Naive thymus-derived CD8-positive, alpha-beta T cell (primary cell): ENCODE measurements at regions not wholly inside any gene's neighbourhood (a gene's known extent, or its start where the extent isn't known, plus 50 kb on each side); places are given as distances from the start of the nearest gene placed in this dataset.

Source experiments
- ATAC-seq, 2 donors: fragments of 150-1000 bp; cut with Tn5 transposase in 1 of 2; sonication (Bioruptor Pico), chemical (Tn5 transposase) in 1 of 2; 1 replicate in 1 of 2; 2 replicates in 1 of 2; pipeline ENCODE4 v1.10.0; 2021; ENCODE audit warnings: mild to moderate bottlenecking in 2 of 2, moderate library complexity in 2 of 2
- POLR2A ChIA-PET: fragments of 350-600 bp; sonication (Branson Sonifier 250); formaldehyde crosslinking; loops from one replicate; lab custom pipeline; 2021; ENCODE audit warnings: antibody characterized with exemption; lab: Charles Lee
- DNase-seq, 10 donors: peaks; one replicate each; pipeline versions ENCODE4 v3.0.0 to v3.0.0-alpha.2; 2020 to 2022
- H3K27ac Mint-ChIP-seq, 10 donors: one replicate each; pipeline ENCODE4 v1.8.0; 2020 to 2022; ENCODE audit warnings: mild to moderate bottlenecking in 10 of 10, mixed read lengths in 10 of 10, moderate library complexity in 4 of 10, inconsistent platforms in 1 of 10
- H3K27me3 Mint-ChIP-seq, 5 donors: one replicate each; pipeline ENCODE4 v1.8.0; 2021 to 2022; ENCODE audit warnings: mixed read lengths in 5 of 5
- H3K36me3 Mint-ChIP-seq, 3 donors: one replicate each; pipeline ENCODE4 v1.8.0; 2020 to 2022; ENCODE audit warnings: mixed read lengths in 3 of 3, mild to moderate bottlenecking in 2 of 3, inconsistent platforms in 1 of 3
- H3K4me1 Mint-ChIP-seq, 4 donors: one replicate each; pipeline ENCODE4 v1.8.0; 2021 to 2022; ENCODE audit warnings: mixed read lengths in 4 of 4
- H3K4me3 Mint-ChIP-seq, 10 donors: one replicate each; pipeline ENCODE4 v1.8.0; 2020 to 2022; ENCODE audit warnings: mild to moderate bottlenecking in 10 of 10, mixed read lengths in 10 of 10, moderate library complexity in 6 of 10, inconsistent platforms in 1 of 10
- H3K9me3 Mint-ChIP-seq, 9 donors: one replicate each; pipeline ENCODE4 v1.8.0; 2020 to 2022; ENCODE audit warnings: mixed read lengths in 9 of 9, mild to moderate bottlenecking in 3 of 9, inconsistent platforms in 1 of 9, moderate library complexity in 1 of 9

DNA sequence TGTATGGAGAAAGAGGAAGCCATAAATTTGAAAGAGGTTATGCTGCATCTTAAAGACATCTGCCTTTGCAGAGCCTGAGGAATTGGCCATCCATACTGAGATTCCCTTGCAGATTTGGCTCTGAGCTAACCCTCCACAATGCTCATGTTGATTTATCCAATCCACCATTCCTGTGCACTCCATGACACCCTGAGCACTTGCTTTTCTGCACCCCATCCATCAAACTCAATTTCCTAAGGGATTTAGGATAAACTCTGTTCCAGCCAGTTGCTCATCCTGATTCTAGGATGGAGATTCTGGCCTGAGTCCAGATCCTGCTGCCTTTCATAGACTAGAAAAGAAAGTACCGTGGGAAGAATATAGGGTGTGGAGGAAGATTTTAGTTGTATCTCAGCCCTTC, 379.2 kb upstream of the LARGE1 start:
- POLR2A ChIA-PET, result no interaction called here
- H3K4me1 Mint-ChIP-seq, result no peaks in the 10 kb centered on the region
- H3K36me3 Mint-ChIP-seq, result no peaks in the 10 kb centered on the region
- DNase-seq, result no peak
- H3K4me3 Mint-ChIP-seq, result no peak overlapping the region
- ATAC-seq, result no peak
- H3K27me3 Mint-ChIP-seq, result peaks cover 0 to 7% (median 2%) of the 10 kb centered on the region in 5 donors
- peaks cover 0 to 3% (median 0%) of the 10 kb centered on the region in 9 donors for H3K9me3 Mint-ChIP-seq
- no peak overlapping the region for H3K27ac Mint-ChIP-seq

DNA sequence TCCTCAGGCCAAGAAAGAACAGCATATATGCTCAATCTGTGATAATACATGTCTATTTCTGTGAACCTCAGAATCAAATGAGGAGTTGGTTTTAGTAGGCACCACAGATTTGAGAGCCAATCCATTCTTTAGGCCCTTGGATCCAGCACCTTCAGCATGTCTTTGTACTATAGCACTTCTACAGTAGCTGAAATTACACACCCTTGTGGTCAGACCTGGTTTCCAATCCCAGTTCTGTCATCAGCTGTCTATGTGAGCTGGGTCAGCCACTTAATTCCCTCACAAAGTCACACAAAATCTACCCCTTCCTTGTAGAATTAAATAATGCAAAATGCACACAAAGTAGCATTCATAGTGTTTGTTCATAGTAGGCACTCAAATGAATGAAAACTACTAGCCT, 381.3 kb upstream of the LARGE1 start:
- Mint-ChIP-seq H3K4me3 (no peak overlapping the region), H3K4me1 (no peaks in the 10 kb centered on the region), H3K27ac (no peak overlapping the region), H3K9me3 (peaks cover 0 to 10% (median 0%) of the 10 kb centered on the region in 9 donors), H3K36me3 (no peaks in the 10 kb centered on the region), H3K27me3 (peaks cover 0 to 10% (median 2%) of the 10 kb centered on the region in 5 donors)
- POLR2A ChIA-PET, result no interaction called here
- DNase-seq (no peak), ATAC-seq (no peak)

- no peaks in the 10 kb centered on the region for H3K4me1 Mint-ChIP-seq
- no peak overlapping the region for H3K4me3 Mint-ChIP-seq
- H3K27me3 Mint-ChIP-seq, result peaks cover 0 to 10% (median 2%) of the 10 kb centered on the region in 5 donors
Observed at GRCh38 chr22:34303656-34304055, 383.4 kb upstream of the LARGE1 start.

DNA sequence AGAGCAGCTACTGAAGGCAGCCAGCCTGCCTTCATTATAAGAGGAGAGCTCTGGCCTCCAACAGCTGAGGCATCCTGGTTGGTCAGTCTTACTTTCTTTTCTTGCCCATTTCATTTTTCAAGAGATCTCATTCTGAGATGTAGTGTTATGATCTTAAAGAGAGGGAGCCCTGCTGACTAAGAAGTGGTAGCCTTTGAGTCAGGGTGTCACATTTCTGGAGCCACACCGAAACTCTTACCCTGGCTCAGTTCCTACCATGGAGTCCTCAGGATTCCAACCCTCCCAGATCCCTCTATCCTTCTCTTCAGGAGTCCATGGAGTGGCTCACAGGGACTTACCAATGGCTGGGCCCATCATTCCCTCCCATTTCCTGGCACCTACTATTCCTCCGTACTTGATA, 386.1 kb upstream of the LARGE1 start:
- no peaks in the 10 kb centered on the region for H3K4me1 Mint-ChIP-seq
- POLR2A ChIA-PET, result no interaction called here

More at GRCh38 chr22:34303656-34304055, 383.4 kb upstream of the LARGE1 start:
- DNase-seq, result no peak
- peaks cover 0 to 9% (median 0%) of the 10 kb centered on the region in 9 donors for H3K9me3 Mint-ChIP-seq
- no peak for ATAC-seq
- no peaks in the 10 kb centered on the region for H3K36me3 Mint-ChIP-seq
- POLR2A ChIA-PET, result no interaction called here
- H3K27ac Mint-ChIP-seq, result peak overlapping the region in 1 of 10 donors; percentile 6

DNA sequence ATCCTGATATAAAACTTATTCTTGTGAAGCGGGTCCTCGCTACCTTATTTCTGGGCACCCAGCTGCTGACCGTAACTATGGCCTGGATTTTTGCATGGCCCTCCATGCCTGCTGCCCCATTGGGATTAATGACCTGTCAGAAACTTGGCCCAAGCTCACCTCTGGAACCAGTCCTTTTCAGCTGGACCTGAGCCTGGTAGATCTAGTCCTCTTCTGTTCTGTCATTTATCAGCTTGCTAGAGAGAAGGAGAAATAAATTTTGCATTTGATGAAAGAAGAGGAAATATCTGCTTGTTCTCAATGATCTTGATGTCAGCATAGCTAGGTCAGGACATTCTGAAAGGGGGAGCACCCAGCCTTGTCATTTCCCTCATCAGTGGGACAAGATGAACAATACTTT, 387.8 kb upstream of the LARGE1 start:
- Mint-ChIP-seq H3K36me3 (no peaks in the 10 kb centered on the region), H3K27me3 (peaks cover 2 to 11% (median 4%) of the 10 kb centered on the region in 5 donors), H3K27ac (no peak overlapping the region), H3K9me3 (peaks cover 0 to 13% (median 0%) of the 10 kb centered on the region in 9 donors), H3K4me3 (no peak overlapping the region), H3K4me1 (no peaks in the 10 kb centered on the region)
- POLR2A ChIA-PET, result no interaction called here
- ATAC-seq, result no peak
- DNase-seq, result no peak

More for the DNA sequence above, 386.1 kb upstream of the LARGE1 start:
- no peak for ATAC-seq
- Mint-ChIP-seq H3K9me3 (peaks cover 0 to 12% (median 0%) of the 10 kb centered on the region in 9 donors), H3K36me3 (no peaks in the 10 kb centered on the region), H3K27me3 (peaks cover under 1 to 6% (median 3%) of the 10 kb centered on the region in 5 donors), H3K27ac (no peak overlapping the region), H3K4me3 (no peak overlapping the region)
- DNase-seq, result no peak

GRCh38 chr22:34319346-34319745, 399.1 kb upstream of the LARGE1 start:
- DNase-seq, result no peak
- Mint-ChIP-seq H3K9me3 (peaks cover 0 to 20% (median 9%) of the 10 kb centered on the region in 9 donors), H3K27ac (no peak overlapping the region), H3K36me3 (peaks cover 0 to 8% (median 2%) of the 10 kb centered on the region in 3 donors), H3K4me1 (no peaks in the 10 kb centered on the region), H3K27me3 (peaks cover 0 to 17% (median 4%) of the 10 kb centered on the region in 5 donors), H3K4me3 (no peak overlapping the region)
- POLR2A ChIA-PET, result no interaction called here
- ATAC-seq, result no peak

GRCh38 chr22:34324763-34325162, 404.5 kb upstream of the LARGE1 start:
- POLR2A ChIA-PET, result no interaction called here
- no peak overlapping the region for H3K4me3 Mint-ChIP-seq
- ATAC-seq, result no peak

GRCh38 chr22:34326901-34327300, 406.6 kb upstream of the LARGE1 start:
- Mint-ChIP-seq H3K27me3 (no peaks in the 10 kb centered on the region), H3K4me3 (no peak overlapping the region), H3K27ac (no peak overlapping the region), H3K4me1 (no peaks in the 10 kb centered on the region), H3K9me3 (peaks cover 0 to 5% (median 0%) of the 10 kb centered on the region in 9 donors), H3K36me3 (peaks cover 0 to 3% (median 0%) of the 10 kb centered on the region in 3 donors)
- ATAC-seq (no peak), DNase-seq (no peak)
- POLR2A ChIA-PET, result no interaction called here

More at GRCh38 chr22:34324763-34325162, 404.5 kb upstream of the LARGE1 start:
- H3K4me1 Mint-ChIP-seq, result no peaks in the 10 kb centered on the region
- peaks cover 0 to 4% (median 0%) of the 10 kb centered on the region in 5 donors for H3K27me3 Mint-ChIP-seq
- no peak overlapping the region for H3K27ac Mint-ChIP-seq
- no peak for DNase-seq
- H3K36me3 Mint-ChIP-seq, result peaks cover 0 to 3% (median 0%) of the 10 kb centered on the region in 3 donors
- peaks cover 0 to 5% (median 0%) of the 10 kb centered on the region in 9 donors for H3K9me3 Mint-ChIP-seq

GRCh38 chr22:34330432-34330831, 410.2 kb upstream of the LARGE1 start:
- POLR2A ChIA-PET, result no interaction called here
- Mint-ChIP-seq H3K36me3 (peaks cover 0 to 7% (median 0%) of the 10 kb centered on the region in 3 donors), H3K9me3 (peaks cover 3 to 24% (median 8%) of the 10 kb centered on the region in 9 donors), H3K27ac (no peak overlapping the region), H3K27me3 (peaks cover 0 to 3% (median 0%) of the 10 kb centered on the region in 5 donors), H3K4me3 (no peak overlapping the region), H3K4me1 (no peaks in the 10 kb centered on the region)
- ATAC-seq, result no peak
- no peak for DNase-seq

DNA sequence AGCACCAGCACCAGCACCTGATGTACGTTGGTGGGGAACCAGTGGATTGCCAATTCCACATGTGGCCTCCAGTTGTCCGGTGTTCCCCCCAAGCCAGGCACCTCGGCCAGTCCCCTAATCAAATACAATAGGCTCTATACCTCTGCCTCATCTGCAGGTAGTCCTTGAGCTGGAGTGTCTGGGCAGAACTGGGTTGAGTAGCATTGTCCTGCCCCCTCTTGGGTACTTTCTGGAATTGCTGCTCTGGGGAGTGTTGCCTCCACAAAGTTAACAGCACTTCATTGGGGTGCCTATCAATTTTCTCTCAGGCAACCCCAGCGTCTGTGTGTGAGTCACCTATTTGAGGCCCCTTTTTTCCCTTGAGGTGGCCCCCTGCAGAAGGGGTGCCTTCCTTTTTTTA, 413.0 kb upstream of the LARGE1 start:
- Mint-ChIP-seq H3K9me3 (peaks cover 8 to 37% (median 13%) of the 10 kb centered on the region in 9 donors), H3K27me3 (peaks cover 0 to 3% (median 0%) of the 10 kb centered on the region in 5 donors), H3K4me3 (no peak overlapping the region), H3K36me3 (peaks cover 0 to 7% (median 0%) of the 10 kb centered on the region in 3 donors), H3K27ac (no peak overlapping the region), H3K4me1 (no peaks in the 10 kb centered on the region)
- ATAC-seq (no peak), DNase-seq (no peak)
- POLR2A ChIA-PET, result no interaction called here

DNA sequence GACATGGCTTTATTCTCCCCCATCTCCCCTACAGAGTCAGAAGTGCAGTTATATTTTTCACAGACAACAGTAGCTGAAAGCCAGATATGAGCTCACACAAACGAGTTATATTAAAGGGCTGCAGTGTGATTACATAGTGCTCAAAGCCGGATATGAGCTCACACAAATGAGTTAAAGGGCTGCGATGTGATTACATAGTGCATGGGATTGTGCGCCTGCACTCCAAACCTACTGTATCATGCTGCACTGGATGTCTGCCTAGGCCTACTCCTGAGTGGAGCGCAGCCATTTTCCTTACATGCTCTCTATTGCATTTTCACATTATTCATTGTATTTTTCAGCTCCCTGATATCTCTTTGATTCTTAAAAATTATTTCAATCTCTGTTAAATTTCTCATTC, 414.6 kb upstream of the LARGE1 start:
- no peak for ATAC-seq
- POLR2A ChIA-PET, result no interaction called here
- no peak overlapping the region for H3K4me3 Mint-ChIP-seq
- no peak for DNase-seq
- H3K27ac Mint-ChIP-seq, result no peak overlapping the region
- H3K36me3 Mint-ChIP-seq, result peaks cover 0 to 7% (median 0%) of the 10 kb centered on the region in 3 donors
- peaks cover 8 to 37% (median 13%) of the 10 kb centered on the region in 9 donors for H3K9me3 Mint-ChIP-seq
- no peaks in the 10 kb centered on the region for H3K4me1 Mint-ChIP-seq
- H3K27me3 Mint-ChIP-seq, result peaks cover 0 to 3% (median 0%) of the 10 kb centered on the region in 5 donors

DNA sequence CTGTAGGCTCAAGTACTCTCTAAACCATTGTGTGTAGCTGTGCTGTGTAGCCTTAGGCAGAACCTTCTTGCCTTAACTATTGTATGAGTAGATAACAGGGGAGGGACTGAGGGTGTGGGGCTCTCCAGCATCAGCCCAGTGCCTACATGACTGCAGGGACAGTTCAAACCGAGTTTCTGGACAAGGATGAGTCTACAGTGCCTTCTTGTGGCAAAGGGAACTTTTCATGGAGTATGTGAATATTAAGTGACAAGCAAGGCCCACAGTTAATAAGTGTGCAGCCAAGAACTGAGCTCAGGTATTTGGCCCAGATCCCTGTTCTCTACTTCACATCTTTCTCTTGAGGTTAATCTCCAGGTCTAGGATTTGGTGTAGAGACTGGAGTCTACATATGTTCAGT, 424.4 kb upstream of the LARGE1 start:
- Mint-ChIP-seq H3K4me1 (peaks cover 0 to 1% (median 0%) of the 10 kb centered on the region in 4 donors), H3K27ac (no peak overlapping the region), H3K36me3 (no peaks in the 10 kb centered on the region), H3K9me3 (peaks cover 0 to 3% (median 0%) of the 10 kb centered on the region in 9 donors), H3K27me3 (peaks cover 2 to 25% (median 13%) of the 10 kb centered on the region in 5 donors), H3K4me3 (no peak overlapping the region)
- POLR2A ChIA-PET, result no interaction called here
- ATAC-seq, result no peak
- no peak for DNase-seq

DNA sequence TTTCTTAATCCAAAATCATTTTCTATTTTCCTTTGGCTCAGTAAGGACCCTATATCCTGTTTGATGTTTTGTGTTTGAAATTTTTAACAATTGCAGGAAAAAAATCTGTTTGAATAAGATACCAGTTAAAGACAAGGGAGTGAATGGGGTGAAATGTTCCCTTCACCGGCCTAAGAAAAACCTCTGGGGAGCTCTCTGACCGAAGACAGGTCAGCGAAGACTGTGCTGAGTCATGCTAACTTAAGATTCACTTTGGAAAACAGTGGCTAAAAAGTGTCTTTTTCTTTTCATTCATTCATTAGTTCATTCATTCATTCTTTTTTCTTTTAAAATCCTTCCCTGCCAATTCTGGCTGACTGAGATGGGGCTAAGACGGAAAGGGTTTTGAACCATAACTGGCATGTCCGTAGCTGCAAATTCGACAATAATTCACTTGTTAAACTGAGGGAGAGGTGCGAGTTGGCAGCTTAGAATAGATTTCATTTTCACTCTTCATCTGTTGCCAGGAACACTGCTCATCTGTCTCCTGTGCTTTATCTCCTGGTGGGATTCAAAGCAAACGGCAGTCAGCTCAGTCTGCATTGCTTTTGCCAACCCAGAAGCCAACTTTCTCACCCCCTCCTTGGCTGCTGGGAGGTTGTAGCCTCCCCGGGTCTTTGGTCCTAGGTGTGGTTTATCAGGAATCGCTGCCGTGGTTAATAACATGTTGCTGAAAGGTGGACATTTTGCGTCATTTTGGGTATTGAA, 434.0 kb upstream of the LARGE1 start:
- Mint-ChIP-seq H3K4me1 (no peaks in the 10 kb centered on the region), H3K27me3 (peaks cover 8 to 53% (median 16%) of the 10 kb centered on the region in 5 donors), H3K4me3 (no peak overlapping the region), H3K27ac (no peak overlapping the region), H3K36me3 (no peaks in the 10 kb centered on the region), H3K9me3 (peaks cover 0 to 13% (median 2%) of the 10 kb centered on the region in 9 donors)
- ATAC-seq (no peak), DNase-seq (no peak)
- POLR2A ChIA-PET, result no interaction called here
